IMR-90 (cell line): ENCODE measurements at regions not wholly inside any gene's neighbourhood (a gene's known extent, or its start where the extent isn't known, plus 50 kb on each side); places are given as distances from the start of the nearest gene placed in this dataset.

ENCODE experiments used
- ATAC-seq: fragments of 200-7000 bp; cut with Tn5 transposase; 2 replicates; pipeline ENCODE4 v1.9.1; 2020; ENCODE audit warnings: low read depth, mild to moderate bottlenecking, moderate library complexity
- BruUV-seq: library from RNA; stranded (reverse); fragments of 400-500 nt; replicated peaks from 2 replicates; lab custom pipeline; 2021; lab: Mats Ljungman, UMichigan
- CTCF ChIA-PET: fragments of 300-600 bp; formaldehyde crosslinking; extraction: SDS; loops from one replicate; lab custom pipeline; 2021; ENCODE audit warnings: antibody characterized with exemption; lab: Yijun Ruan, JAX
- POLR2A ChIA-PET: fragments of 300-600 bp; sonication (Branson Sonifier 250); formaldehyde crosslinking; loops from one replicate; lab custom pipeline; 2022; ENCODE audit warnings: antibody characterized with exemption; ENCODE audit not compliant: unreplicated experiment; lab: Charles Lee
- DNase-seq: peaks from one replicate; pipeline ENCODE4 v3.0.0; 2013
- H2AFZ ChIP-seq: replicated peaks from 2 replicates; pipeline ENCODE3; 2013; ENCODE audit warnings: low read length, mild to moderate bottlenecking; ENCODE audit not compliant: poor library complexity
- H2AK5ac ChIP-seq: 2 replicates; pipeline ENCODE4 v1.6.1; 2013; ENCODE audit warnings: low read depth, low read length, inconsistent platforms
- H2AK9ac ChIP-seq: replicated peaks from 2 replicates; pipeline ENCODE3; 2013; ENCODE audit warnings: mild to moderate bottlenecking, low read depth, low read length, moderate library complexity; ENCODE audit not compliant: poor library complexity
- H2BK120ac ChIP-seq: 2 replicates; pipeline ENCODE4 v1.6.1; 2013; ENCODE audit warnings: low read depth, low read length, inconsistent platforms
- H2BK15ac ChIP-seq: 3 replicates; pipeline ENCODE4 v1.6.1; 2013; ENCODE audit warnings: low read depth, low read length, inconsistent platforms
- H2BK20ac ChIP-seq: 2 replicates; pipeline ENCODE4 v1.6.1; 2013; ENCODE audit warnings: low read depth, mild to moderate bottlenecking, inconsistent platforms, low read length, moderate library complexity
- H2BK5ac ChIP-seq: 2 replicates; pipeline ENCODE4 v1.6.1; 2013; ENCODE audit warnings: mild to moderate bottlenecking, low read depth, low read length, inconsistent platforms; ENCODE audit not compliant: poor library complexity, severe bottlenecking
- H3K14ac ChIP-seq: replicated peaks from 2 replicates; pipeline ENCODE4 v1.6.1; 2013; ENCODE audit warnings: low read depth, low read length, inconsistent platforms
- H3K18ac ChIP-seq: 2 replicates; pipeline ENCODE4 v1.6.1; 2013; ENCODE audit warnings: low read depth, low read length, control low read depth
- H3K23ac ChIP-seq: 2 replicates; pipeline ENCODE4 v1.6.1; 2013; ENCODE audit warnings: low read depth, low read length, inconsistent platforms
- H3K27ac ChIP-seq: 2 replicates; pipeline ENCODE4 v1.5.1; 2013; ENCODE audit warnings: mild to moderate bottlenecking, control low read depth, low read length; ENCODE audit not compliant: insufficient read depth
- H3K27me3 ChIP-seq: 2 replicates; pipeline ENCODE4 v1.6.1; 2013; ENCODE audit warnings: low read length; ENCODE audit not compliant: control insufficient read depth, insufficient read depth
- H3K36me3 ChIP-seq: 2 replicates; pipeline ENCODE4 v1.6.1; 2013; ENCODE audit warnings: low read length, mixed read lengths; ENCODE audit not compliant: control insufficient read depth, insufficient read depth
- H3K4ac ChIP-seq: 2 replicates; pipeline ENCODE4 v1.6.1; 2013; ENCODE audit warnings: low read depth, low read length, inconsistent platforms
- H3K4me1 ChIP-seq: 2 replicates; pipeline ENCODE4 v1.6.1; 2013; ENCODE audit warnings: low read length, mixed read lengths; ENCODE audit not compliant: control insufficient read depth, insufficient read depth
- H3K4me2 ChIP-seq: 2 replicates; pipeline ENCODE4 v1.6.1; 2013; ENCODE audit warnings: low read depth, mild to moderate bottlenecking, control low read depth, low read length, moderate library complexity
- H3K4me3 ChIP-seq: 2 replicates; pipeline ENCODE4 v1.5.1; 2013; ENCODE audit warnings: low read depth, mild to moderate bottlenecking, control low read depth, low read length, moderate library complexity; ENCODE audit not compliant: insufficient read depth
- H3K56ac ChIP-seq: 2 replicates; pipeline ENCODE4 v1.6.1; 2013; ENCODE audit warnings: low read length, inconsistent platforms; ENCODE audit not compliant: insufficient read depth; ENCODE audit errors: extremely low read depth
- H3K79me1 ChIP-seq, 2 experiments: 2 replicates each; pipeline ENCODE4 v1.6.1; 2013; ENCODE audit warnings: low read length in 2 of 2, inconsistent platforms in 1 of 2, low read depth in 1 of 2
- H3K9ac ChIP-seq: 2 replicates; pipeline ENCODE4 v1.6.1; 2013; ENCODE audit warnings: low read depth, low read length, control low read depth
- H3K9me1 ChIP-seq: 2 replicates; pipeline ENCODE4 v1.6.1; 2013; ENCODE audit warnings: low read length, inconsistent platforms; ENCODE audit not compliant: insufficient read depth
- H3K9me3 ChIP-seq: 2 replicates; pipeline ENCODE4 v1.6.1; 2013; ENCODE audit warnings: low read length; ENCODE audit not compliant: control insufficient read depth, insufficient read depth
- H4K20me1 ChIP-seq: 2 replicates; pipeline ENCODE4 v1.6.1; 2013; ENCODE audit warnings: low read length, inconsistent platforms; ENCODE audit not compliant: insufficient read depth
- H4K5ac ChIP-seq: 2 replicates; pipeline ENCODE4 v1.6.1; 2013; ENCODE audit warnings: mild to moderate bottlenecking, low read depth, low read length, control low read depth
- H4K8ac ChIP-seq, 2 experiments: 2 replicates each; pipeline ENCODE4 v1.6.1; 2013; ENCODE audit warnings: low read depth in 2 of 2, low read length in 2 of 2, control low read depth in 1 of 2, inconsistent platforms in 1 of 2
- H4K91ac ChIP-seq: 2 replicates; pipeline ENCODE4 v1.6.1; 2013; ENCODE audit warnings: low read depth, low read length, inconsistent platforms; ENCODE audit not compliant: insufficient read depth
- MAZ ChIP-seq: IDR thresholded peaks from 2 replicates; pipeline ENCODE4 v1.6.1; 2012; ENCODE audit warnings: low read depth, mild to moderate bottlenecking, low read length, improper control_type of control experiment, moderate library complexity, borderline replicate concordance
- WGBS, 2 experiments: methylation state at CpG; one replicate each; pipeline versions ENCODE4 v1.1.5 to v1.1.7; 2013; ENCODE audit warnings: missing lambda C conversion rate in 2 of 2; ENCODE audit not compliant: insufficient read length in 1 of 2; ENCODE audit errors: extremely low coverage in 2 of 2; 5-methylcytosine and 5-hydroxymethylcytosine counted together
- dilution Hi-C: fragments of 300-500 bp; cut with HindIII; formaldehyde crosslinking; loops from one replicate; pipeline ENCODE4 v1.14.3; 2018; ENCODE audit warnings: low sequenced_read_pairs; ENCODE audit not compliant: unreplicated experiment
- in situ Hi-C: fragments of 300-500 bp; cut with MboI; formaldehyde crosslinking; loops from 3 replicates; pipeline ENCODE4 v1.14.3; 2019; ENCODE audit warnings: low sequenced_read_pairs, inconsistent platforms, mixed read lengths
- intact Hi-C: fragments of 100-400 bp; cut with micrococcal nuclease; formaldehyde crosslinking; loops from 2 replicates; pipeline ENCODE4 v1.10.0; 2022

- H2BK5ac ChIP-seq, result no peak overlapping the region
- no peaks in the 10 kb centered on the region for H3K9me1 ChIP-seq
- H2BK15ac ChIP-seq, result no peak overlapping the region
- H2AFZ ChIP-seq, result no peak overlapping the region
- no peak overlapping the region for H3K9ac ChIP-seq
- H3K36me3 ChIP-seq, result no peaks in the 10 kb centered on the region
- intact Hi-C loops, result no loop called here
- H2AK5ac ChIP-seq, result no peak overlapping the region
- no peak overlapping the region for H3K14ac ChIP-seq
- H3K18ac ChIP-seq, result no peak overlapping the region
- H2BK120ac ChIP-seq, result no peak overlapping the region
- no peaks in the 10 kb centered on the region for H3K4me1 ChIP-seq
- no TSS peak for BruUV-seq
- H2AK9ac ChIP-seq, result no peak overlapping the region
- dilution Hi-C loops, result no loop called here
- H3K4me2 ChIP-seq, result no peak overlapping the region
- H4K8ac ChIP-seq, result no peak overlapping the region
- H3K56ac ChIP-seq, result no peak overlapping the region
- TF ChIP-seq MAZ, result no peak
- H4K20me1 ChIP-seq, result no peaks in the 10 kb centered on the region
- ChIA-PET CTCF (no interaction called here), POLR2A (no interaction called here)
- H4K91ac ChIP-seq, result no peak overlapping the region
- no peak overlapping the region for H3K27ac ChIP-seq
- H3K23ac ChIP-seq, result no peak overlapping the region
- H4K5ac ChIP-seq, result no peak overlapping the region
- WGBS, 2 experiments, result no CpG with 5 or more reads among the region's 5 CpGs
- H3K27me3 ChIP-seq, result no peaks in the 10 kb centered on the region
- DNase-seq (no peak), ATAC-seq (no peak)
- no peaks in the 10 kb centered on the region for H3K79me1 ChIP-seq
- no peaks in the 10 kb centered on the region for H3K9me3 ChIP-seq
- H3K4ac ChIP-seq, result no peak overlapping the region
- in situ Hi-C loops, result no loop called here
- no peak overlapping the region for H2BK20ac ChIP-seq
- no peak overlapping the region for H3K4me3 ChIP-seq
Measured at GRCh38 chr9:7613931-7614330, 185.6 kb downstream of the DMAC1 start.
